ENCODE measurements at regions not wholly inside any gene's neighbourhood (a gene's known extent, or its start where the extent isn't known, plus 50 kb on each side); places are given as distances from the start of the nearest gene placed in this dataset.

- Mint-ChIP-seq H3K36me3 (ENCODE audit: unreplicated experiment) (no peaks in the 10 kb centered on the region), H3K4me3 (ENCODE audit: unreplicated experiment) (no peak overlapping the region), H3K27ac (ENCODE audit: unreplicated experiment) (no peak overlapping the region), H3K27me3 (ENCODE audit: unreplicated experiment) (no peaks in the 10 kb centered on the region), H3K9me3 (ENCODE audit: unreplicated experiment) (no peaks in the 10 kb centered on the region), H3K4me1 (ENCODE audit: unreplicated experiment) (no peaks in the 10 kb centered on the region)
- no peak for DNase-seq (ENCODE audit: extremely low spot score, unreplicated experiment)
- no peak for TF ChIP-seq CTCF (IDR thresholded peaks at IDR 0.05)
These were observed 292.0 kb upstream of the JARID2 start for GRCh38 chr6:14953836-14954235.

GRCh38 chr6:14957355-14958059 is 288.4 kb upstream of the JARID2 start:
- Mint-ChIP-seq H3K9me3 (ENCODE audit: unreplicated experiment) (no peaks in the 10 kb centered on the region), H3K4me1 (ENCODE audit: unreplicated experiment) (no peaks in the 10 kb centered on the region), H3K36me3 (ENCODE audit: unreplicated experiment) (no peaks in the 10 kb centered on the region), H3K4me3 (ENCODE audit: unreplicated experiment) (no peak overlapping the region), H3K27me3 (ENCODE audit: unreplicated experiment) (no peaks in the 10 kb centered on the region), H3K27ac (ENCODE audit: unreplicated experiment) (no peak overlapping the region)
- TF ChIP-seq CTCF (IDR thresholded peaks at IDR 0.05) = no peak
- no peak for DNase-seq (ENCODE audit: extremely low spot score, unreplicated experiment)

- no peak for DNase-seq (ENCODE audit: extremely low spot score, unreplicated experiment)
- Mint-ChIP-seq H3K27ac (ENCODE audit: unreplicated experiment) (no peak overlapping the region), H3K27me3 (ENCODE audit: unreplicated experiment) (no peaks in the 10 kb centered on the region), H3K9me3 (ENCODE audit: unreplicated experiment) (no peaks in the 10 kb centered on the region), H3K36me3 (ENCODE audit: unreplicated experiment) (no peaks in the 10 kb centered on the region), H3K4me1 (ENCODE audit: unreplicated experiment) (no peaks in the 10 kb centered on the region), H3K4me3 (ENCODE audit: unreplicated experiment) (no peak overlapping the region)
- TF ChIP-seq CTCF (IDR thresholded peaks at IDR 0.05) = no peak
These were observed 286.5 kb upstream of the JARID2 start for GRCh38 chr6:14959324-14959885.

GRCh38 chr6:14964556-14965270 is 281.2 kb upstream of the JARID2 start:
- no peak overlapping the region for H3K27ac Mint-ChIP-seq (ENCODE audit: unreplicated experiment)
- no peak overlapping the region for H3K4me3 Mint-ChIP-seq (ENCODE audit: unreplicated experiment)
- no peaks in the 10 kb centered on the region for H3K4me1 Mint-ChIP-seq (ENCODE audit: unreplicated experiment)
- H3K27me3 Mint-ChIP-seq (ENCODE audit: unreplicated experiment) = no peaks in the 10 kb centered on the region
- no peak for TF ChIP-seq CTCF (IDR thresholded peaks at IDR 0.05)
- no peaks in the 10 kb centered on the region for H3K36me3 Mint-ChIP-seq (ENCODE audit: unreplicated experiment)
- peaks cover 8% of the 10 kb centered on the region for H3K9me3 Mint-ChIP-seq (ENCODE audit: unreplicated experiment)
- DNase-seq (ENCODE audit: extremely low spot score, unreplicated experiment) = no peak

GRCh38 chr6:14965424-14966075 is 280.3 kb upstream of the JARID2 start:
- no peaks in the 10 kb centered on the region for H3K4me1 Mint-ChIP-seq (ENCODE audit: unreplicated experiment)
- peaks cover 8% of the 10 kb centered on the region for H3K9me3 Mint-ChIP-seq (ENCODE audit: unreplicated experiment)
- no peak for DNase-seq (ENCODE audit: extremely low spot score, unreplicated experiment)
- no peaks in the 10 kb centered on the region for H3K36me3 Mint-ChIP-seq (ENCODE audit: unreplicated experiment)
- no peak overlapping the region for H3K27ac Mint-ChIP-seq (ENCODE audit: unreplicated experiment)
- no peaks in the 10 kb centered on the region for H3K27me3 Mint-ChIP-seq (ENCODE audit: unreplicated experiment)
- no peak for TF ChIP-seq CTCF (IDR thresholded peaks at IDR 0.05)
- H3K4me3 Mint-ChIP-seq (ENCODE audit: unreplicated experiment) = no peak overlapping the region

Measured in osteocyte (in vitro differentiated cells).